OCI-LY1 (cell line): ENCODE measurements at regions not wholly inside any gene's neighbourhood (a gene's known extent, or its start where the extent isn't known, plus 50 kb on each side); places are given as distances from the start of the nearest gene placed in this dataset.

Source experiments
- H2AFZ ChIP-seq: fragments of 200-600 bp; sonication (generic), shearing (Covaris generic); 2 replicates; pipeline ENCODE4 v1.6.0; 2014; ENCODE audit warnings: antibody characterized with exemption, mild to moderate bottlenecking, low read length
- H3F3A ChIP-seq: fragments of 200-600 bp; sonication (generic), shearing (Covaris generic); 2 replicates; pipeline ENCODE4 v1.6.0; 2014; ENCODE audit warnings: mild to moderate bottlenecking, antibody characterized with exemption, low read length, moderate library complexity; ENCODE audit not compliant: insufficient read depth
- H3K27ac ChIP-seq: fragments of 200-600 bp; sonication (generic); 2 replicates; pipeline ENCODE4 v1.5.1; 2014; ENCODE audit warnings: low read length, mixed run types, mild to moderate bottlenecking, low read depth; ENCODE audit not compliant: poor library complexity, severe bottlenecking
- H3K27me3 ChIP-seq: fragments of 200-600 bp; sonication (generic); 2 replicates; pipeline ENCODE4 v1.6.0; 2014; ENCODE audit warnings: antibody characterized with exemption, mild to moderate bottlenecking, low read length, moderate library complexity; ENCODE audit not compliant: insufficient read depth
- H3K36me3 ChIP-seq: fragments of 200-600 bp; sonication (generic); 2 replicates; pipeline ENCODE4 v1.6.1; 2014; ENCODE audit warnings: mild to moderate bottlenecking, antibody characterized with exemption, low read length, moderate library complexity, mixed read lengths; ENCODE audit not compliant: insufficient read depth
- H3K4me1 ChIP-seq: fragments of 200-600 bp; sonication (generic); 2 replicates; pipeline ENCODE4 v1.5.1; 2014; ENCODE audit warnings: mild to moderate bottlenecking, low read length, moderate library complexity; ENCODE audit not compliant: insufficient read depth, severe bottlenecking
- H3K4me2 ChIP-seq: fragments of 200-600 bp; sonication (generic), shearing (Covaris generic); 2 replicates; pipeline ENCODE4 v1.6.1; 2014; ENCODE audit warnings: low read length
- H3K4me3 ChIP-seq: fragments of 200-600 bp; sonication (generic); 2 replicates; pipeline ENCODE4 v1.5.1; 2014; ENCODE audit warnings: low read length, low read depth, mild to moderate bottlenecking, mixed read lengths; ENCODE audit not compliant: poor library complexity, severe bottlenecking
- H3K79me2 ChIP-seq: fragments of 200-600 bp; shearing (Covaris generic); 2 replicates; pipeline ENCODE4 v1.6.1; 2016; ENCODE audit warnings: mixed run types, low read length, mixed read lengths; ENCODE audit not compliant: insufficient read depth
- H3K9ac ChIP-seq: fragments of 200-600 bp; sonication (generic), shearing (Covaris generic); 2 replicates; pipeline ENCODE4 v1.6.1; 2014; ENCODE audit warnings: mild to moderate bottlenecking, low read length, mixed read lengths
- H3K9me2 ChIP-seq: fragments of 200-600 bp; sonication (generic), shearing (Covaris generic); 2 replicates; pipeline ENCODE4 v1.6.1; 2014; ENCODE audit warnings: low read depth, mild to moderate bottlenecking, low read length, mixed read lengths
- H3K9me3 ChIP-seq: fragments of 200-600 bp; shearing (Covaris generic); 2 replicates; pipeline ENCODE4 v1.6.1; 2014; ENCODE audit warnings: low read length, mixed read lengths
- H4K20me1 ChIP-seq: fragments of 200-600 bp; sonication (generic), shearing (Covaris generic); 2 replicates; pipeline ENCODE4 v1.6.0; 2016; ENCODE audit warnings: mild to moderate bottlenecking, low read length; ENCODE audit not compliant: insufficient read depth
- CTCF ChIP-seq: fragments of 200-600 bp; sonication (generic), shearing (Covaris generic); IDR thresholded peaks from 2 replicates; pipeline ENCODE4 v1.5.1; 2017; ENCODE audit warnings: mild to moderate bottlenecking, antibody characterized with exemption, low read length, moderate library complexity, mixed read lengths
- EZH2 ChIP-seq: fragments of 200-600 bp; sonication (generic), shearing (Covaris generic); IDR thresholded peaks from 2 replicates; pipeline ENCODE4 v1.8.0; 2017; ENCODE audit warnings: borderline replicate concordance, mixed run types, mild to moderate bottlenecking, antibody characterized with exemption, low read length, moderate library complexity, mixed read lengths

GRCh38 chr13:44240611-44241145 lies 132.9 kb upstream of the SERP2 start:
- TF ChIP-seq EZH2 = no peak
- no peak for TF ChIP-seq CTCF
- H3K27ac ChIP-seq = no peak overlapping the region
- H3K9me2 ChIP-seq = no peaks in the 10 kb centered on the region
- H3K9me3 ChIP-seq = no peaks in the 10 kb centered on the region
- H2AFZ ChIP-seq = no peak overlapping the region
- no peaks in the 10 kb centered on the region for H3K79me2 ChIP-seq
- no peak overlapping the region for H3K4me2 ChIP-seq
- H3K4me3 ChIP-seq = no peak overlapping the region
- no peaks in the 10 kb centered on the region; the same call in 1 of the 2 replicates for H3K27me3 ChIP-seq
- no peaks in the 10 kb centered on the region for H3K36me3 ChIP-seq
- H4K20me1 ChIP-seq = no peaks in the 10 kb centered on the region
- no peak overlapping the region for H3K9ac ChIP-seq
- peaks cover 13% of the 10 kb centered on the region for H3K4me1 ChIP-seq
- H3F3A ChIP-seq = no peaks in the 10 kb centered on the region

- Histone ChIP-seq H3K4me3 (no peak overlapping the region), H3K9me3 (no peaks in the 10 kb centered on the region), H3K36me3 (no peaks in the 10 kb centered on the region), H3K9me2 (no peaks in the 10 kb centered on the region), H4K20me1 (no peaks in the 10 kb centered on the region), H3K27me3 (no peaks in the 10 kb centered on the region), H3K9ac (no peak overlapping the region), H2AFZ (no peak overlapping the region), H3K4me1 (peaks cover 13% of the 10 kb centered on the region), H3K79me2 (no peaks in the 10 kb centered on the region), H3F3A (no peaks in the 10 kb centered on the region), H3K4me2 (no peak overlapping the region), H3K27ac (no peak overlapping the region)
- TF ChIP-seq EZH2 (no peak), CTCF (no peak)
These were observed 132.0 kb upstream of the SERP2 start for GRCh38 chr13:44241638-44242037.

GRCh38 chr13:44242766-44243165 lies 130.9 kb upstream of the SERP2 start:
- no peak for TF ChIP-seq EZH2
- no peak for TF ChIP-seq CTCF
- H3K4me2 ChIP-seq = no peak overlapping the region

More at GRCh38 chr13:44242766-44243165, 130.9 kb upstream of the SERP2 start:
- H3K4me3 ChIP-seq = no peak overlapping the region
- H3F3A ChIP-seq = no peaks in the 10 kb centered on the region
- H3K36me3 ChIP-seq = no peaks in the 10 kb centered on the region
- no peak overlapping the region for H3K9ac ChIP-seq
- H3K79me2 ChIP-seq = no peaks in the 10 kb centered on the region
- no peaks in the 10 kb centered on the region for H3K27me3 ChIP-seq
- no peak overlapping the region for H2AFZ ChIP-seq
- H3K9me3 ChIP-seq = no peaks in the 10 kb centered on the region
- peaks cover 13% of the 10 kb centered on the region for H3K4me1 ChIP-seq
- no peaks in the 10 kb centered on the region for H4K20me1 ChIP-seq
- no peaks in the 10 kb centered on the region for H3K9me2 ChIP-seq
- no peak overlapping the region for H3K27ac ChIP-seq
